Gastroesophageal sphincter (tissue), 4 donors: ENCODE measurements at regions not wholly inside any gene's neighbourhood (a gene's known extent, or its start where the extent isn't known, plus 50 kb on each side); places are given as distances from the start of the nearest gene placed in this dataset.

Experiments used
- ATAC-seq: fragments of 150-250 bp; one replicate; pipeline ENCODE4 v1.9.1; 2016; ENCODE audit warnings: mild to moderate bottlenecking, moderate library complexity
- H3K27ac ChIP-seq, 4 donors: fragments of 200-600 bp; sonication (generic) in 3 of 4; 1 replicate in 3 of 4; 2 replicates in 1 of 4; pipeline ENCODE4 v1.5.1; 2016 to 2019
- H3K27me3 ChIP-seq: fragments of 200-600 bp; sonication (generic); one replicate; pipeline ENCODE4 v1.5.1; 2019
- H3K36me3 ChIP-seq, 2 donors: fragments of 200-600 bp; sonication (generic); one replicate each; pipeline ENCODE4 v1.5.1; 2019; ENCODE audit warnings: control low read depth in 1 of 2
- H3K4me1 ChIP-seq, 3 donors: fragments of 200-600 bp; sonication (generic); 1 replicate in 2 of 3; 2 replicates in 1 of 3; pipeline ENCODE4 v1.5.1; 2016 to 2019; ENCODE audit warnings: control low read depth in 2 of 3
- H3K4me3 ChIP-seq, 2 donors: fragments of 200-600 bp; sonication (generic); one replicate each; pipeline ENCODE4 v1.5.1; 2019; ENCODE audit warnings: mild to moderate bottlenecking in 1 of 2, moderate library complexity in 1 of 2
- H3K9me3 ChIP-seq, 3 donors: fragments of 200-600 bp; sonication (generic); one replicate each; pipeline ENCODE4 v1.5.1; 2017 to 2019; ENCODE audit warnings: control low read depth in 2 of 3
- CTCF ChIP-seq, 4 experiments: fragments of 200-600 bp in 2 of 4; fragments of 450-650 bp in 2 of 4; sonication (generic) in 1 of 4; IDR thresholded peaks; one replicate each; pipeline ENCODE4 v1.5.1; 2017 to 2019; ENCODE audit warnings: antibody characterized with exemption in 4 of 4, mild to moderate bottlenecking in 2 of 4, moderate library complexity in 2 of 4
- EP300 ChIP-seq: sonication (generic); formaldehyde crosslinking; IDR thresholded peaks from one replicate; pipeline ENCODE4 v1.6.1; 2017; ENCODE audit warnings: antibody characterized with exemption, mild to moderate bottlenecking
- POLR2A ChIP-seq, 2 donors: fragments of 450-650 bp; IDR thresholded peaks; one replicate each; pipeline ENCODE4 v1.6.1; 2017; ENCODE audit warnings: antibody characterized with exemption in 2 of 2, mild to moderate bottlenecking in 2 of 2, moderate library complexity in 1 of 2
- POLR2AphosphoS5 ChIP-seq: sonication (generic); formaldehyde crosslinking; IDR thresholded peaks from one replicate; pipeline ENCODE4 v1.6.1; 2017; ENCODE audit warnings: antibody characterized with exemption
- WGBS, 2 donors: methylation state at CpG; one replicate each; pipeline ENCODE4 v1.1.5; 2018; ENCODE audit warnings: low coverage in 1 of 2; 5-methylcytosine and 5-hydroxymethylcytosine counted together

- WGBS, 2 donors, result 46 to 64% methylated on average over 7 of the region's 8 CpGs
- Histone ChIP-seq H3K4me3 (no peak overlapping the region), H3K27me3 (no peaks in the 10 kb centered on the region), H3K27ac (no peak overlapping the region), H3K9me3 (no peaks in the 10 kb centered on the region), H3K4me1 (no peaks in the 10 kb centered on the region), H3K36me3 (no peaks in the 10 kb centered on the region)
- TF ChIP-seq EP300, result no peak
- no peak for TF ChIP-seq CTCF (IDR thresholded peaks at IDR 0.05)
- ATAC-seq, result no peak
Observed at GRCh38 chr4:182107931-182108330, 135.3 kb upstream of the TENM3 start.

GRCh38 chr4:182111586-182111985 is 131.6 kb upstream of the TENM3 start:
- TF ChIP-seq EP300, result no peak
- TF ChIP-seq POLR2AphosphoS5, result no peak
- no peak for TF ChIP-seq POLR2A (IDR thresholded peaks at IDR 0.05)
- no peak for TF ChIP-seq CTCF (IDR thresholded peaks at IDR 0.05)
- no peaks in the 10 kb centered on the region for H3K4me1 ChIP-seq
- H3K4me3 ChIP-seq, result no peak overlapping the region
- H3K27ac ChIP-seq, result no peak overlapping the region
- H3K9me3 ChIP-seq, result no peaks in the 10 kb centered on the region
- no peaks in the 10 kb centered on the region for H3K27me3 ChIP-seq
- 100% methylated on average over 1 of the region's 1 CpG; no CpG with 5 or more reads in 1 of the 2 donors for WGBS, 2 donors
- H3K36me3 ChIP-seq, result no peaks in the 10 kb centered on the region
- ATAC-seq, result no peak

- no peak for TF ChIP-seq EP300
- TF ChIP-seq POLR2AphosphoS5, result no peak
- TF ChIP-seq CTCF (IDR thresholded peaks at IDR 0.05), result no peak
- no peak for TF ChIP-seq POLR2A (IDR thresholded peaks at IDR 0.05)
- H3K4me1 ChIP-seq, result no peaks in the 10 kb centered on the region
- no peak for ATAC-seq
- no peak overlapping the region for H3K27ac ChIP-seq
- no peak overlapping the region for H3K4me3 ChIP-seq
- no peaks in the 10 kb centered on the region for H3K36me3 ChIP-seq
- H3K27me3 ChIP-seq, result no peaks in the 10 kb centered on the region
- H3K9me3 ChIP-seq, result no peaks in the 10 kb centered on the region
Observed at GRCh38 chr4:182113779-182114178, 129.4 kb upstream of the TENM3 start.

- H3K27me3 ChIP-seq, result no peaks in the 10 kb centered on the region
- no peak overlapping the region for H3K27ac ChIP-seq
- no peak overlapping the region for H3K4me3 ChIP-seq
- H3K4me1 ChIP-seq, result no peaks in the 10 kb centered on the region
- ATAC-seq, result no peak
- peaks cover 0 to 18% (median 0%) of the 10 kb centered on the region in 3 donors for H3K9me3 ChIP-seq
- no peaks in the 10 kb centered on the region for H3K36me3 ChIP-seq
- TF ChIP-seq POLR2A (IDR thresholded peaks at IDR 0.05) (no peak), POLR2AphosphoS5 (no peak), CTCF (IDR thresholded peaks at IDR 0.05) (no peak)
- WGBS, 2 donors, result 90 to 92% methylated on average over 4 to 6 of the region's 7 CpGs
Observed at GRCh38 chr4:182124359-182124758, 118.8 kb upstream of the TENM3 start.

- H3K27me3 ChIP-seq, result no peaks in the 10 kb centered on the region
- TF ChIP-seq POLR2A (IDR thresholded peaks at IDR 0.05) (no peak), CTCF (IDR thresholded peaks at IDR 0.05) (no peak), POLR2AphosphoS5 (no peak), EP300 (no peak)
- no peak overlapping the region for H3K4me3 ChIP-seq
- no peaks in the 10 kb centered on the region for H3K36me3 ChIP-seq
- no peak overlapping the region for H3K27ac ChIP-seq
- H3K9me3 ChIP-seq, result peaks cover 0 to 18% (median 0%) of the 10 kb centered on the region in 3 donors
- WGBS, 2 donors, result 88 to 94% methylated on average over 5 of the region's 5 CpGs
- H3K4me1 ChIP-seq, result no peaks in the 10 kb centered on the region
- ATAC-seq, result no peak
Observed at GRCh38 chr4:182126096-182126495, 117.1 kb upstream of the TENM3 start.
